CD4-positive, alpha-beta memory T cell (primary cell): ENCODE measurements at regions not wholly inside any gene's neighbourhood (a gene's known extent, or its start where the extent isn't known, plus 50 kb on each side); places are given as distances from the start of the nearest gene placed in this dataset.

ENCODE experiments used
- CTCF ChIA-PET: fragments of 350-600 bp; sonication (Branson Sonifier 250); formaldehyde crosslinking; loops from one replicate; lab custom pipeline; 2021; ENCODE audit warnings: inconsistent platforms; ENCODE audit not compliant: partially characterized antibody; lab: Charles Lee
- POLR2A ChIA-PET: fragments of 350-600 bp; sonication (Branson Sonifier 250); formaldehyde crosslinking; loops from one replicate; lab custom pipeline; 2021; ENCODE audit not compliant: partially characterized antibody; lab: Charles Lee
- DNase-seq, 5 donors: peaks; one replicate each; pipeline versions ENCODE4 v3.0.0 to v3.0.0-alpha.2; 2020 to 2022; ENCODE audit warnings: mixed read lengths in 1 of 5
- H3K27ac ChIP-seq: one replicate; pipeline ENCODE4 v1.7.0; 2013; ENCODE audit warnings: low read depth, low read length
- H3K27me3 ChIP-seq: 2 replicates; pipeline ENCODE4 v1.7.0; 2013; ENCODE audit warnings: mild to moderate bottlenecking, low read length, moderate library complexity; ENCODE audit not compliant: insufficient read depth
- H3K36me3 ChIP-seq: 2 replicates; pipeline ENCODE4 v1.7.0; 2013; ENCODE audit warnings: mild to moderate bottlenecking, low read length, moderate library complexity; ENCODE audit not compliant: insufficient read depth
- H3K4me1 ChIP-seq: 2 replicates; pipeline ENCODE4 v1.7.0; 2013; ENCODE audit warnings: mild to moderate bottlenecking, low read length, moderate library complexity; ENCODE audit not compliant: insufficient read depth
- H3K4me3 ChIP-seq, 2 donors: one replicate each; pipeline ENCODE4 v1.7.0; 2013; ENCODE audit warnings: low read length in 2 of 2, mild to moderate bottlenecking in 1 of 2
- H3K9me3 ChIP-seq, 2 donors: one replicate each; pipeline ENCODE4 v1.7.0; 2013; ENCODE audit warnings: low read length in 2 of 2, control low read depth in 1 of 2; ENCODE audit not compliant: control insufficient read depth in 1 of 2
- H3K27ac Mint-ChIP-seq, 7 donors: one replicate each; pipeline ENCODE4 v1.8.0; 2020 to 2021; ENCODE audit warnings: mixed read lengths in 7 of 7, mild to moderate bottlenecking in 6 of 7, inconsistent platforms in 3 of 7, moderate library complexity in 3 of 7
- H3K27me3 Mint-ChIP-seq, 2 donors: one replicate each; pipeline ENCODE4 v1.8.0; 2020 to 2021; ENCODE audit warnings: mixed read lengths in 2 of 2
- H3K36me3 Mint-ChIP-seq, 2 donors: one replicate each; pipeline ENCODE4 v1.8.0; 2020 to 2021; ENCODE audit warnings: mixed read lengths in 2 of 2, inconsistent platforms in 1 of 2, mild to moderate bottlenecking in 1 of 2
- H3K4me1 Mint-ChIP-seq, 4 donors: one replicate each; pipeline ENCODE4 v1.8.0; 2020 to 2021; ENCODE audit warnings: mixed read lengths in 4 of 4, mild to moderate bottlenecking in 1 of 4
- H3K4me3 Mint-ChIP-seq, 8 donors: one replicate each; pipeline ENCODE4 v1.8.0; 2020 to 2021; ENCODE audit warnings: mixed read lengths in 8 of 8, mild to moderate bottlenecking in 7 of 8, moderate library complexity in 6 of 8, inconsistent platforms in 3 of 8
- H3K9me3 Mint-ChIP-seq, 8 donors: one replicate each; pipeline ENCODE4 v1.8.0; 2020 to 2021; ENCODE audit warnings: mixed read lengths in 8 of 8, mild to moderate bottlenecking in 5 of 8, inconsistent platforms in 3 of 8, moderate library complexity in 1 of 8
- intact Hi-C: fragments of 100-400 bp; cut with micrococcal nuclease; formaldehyde crosslinking; loops from one replicate; pipeline ENCODE4 v1.15.1; 2023

DNA sequence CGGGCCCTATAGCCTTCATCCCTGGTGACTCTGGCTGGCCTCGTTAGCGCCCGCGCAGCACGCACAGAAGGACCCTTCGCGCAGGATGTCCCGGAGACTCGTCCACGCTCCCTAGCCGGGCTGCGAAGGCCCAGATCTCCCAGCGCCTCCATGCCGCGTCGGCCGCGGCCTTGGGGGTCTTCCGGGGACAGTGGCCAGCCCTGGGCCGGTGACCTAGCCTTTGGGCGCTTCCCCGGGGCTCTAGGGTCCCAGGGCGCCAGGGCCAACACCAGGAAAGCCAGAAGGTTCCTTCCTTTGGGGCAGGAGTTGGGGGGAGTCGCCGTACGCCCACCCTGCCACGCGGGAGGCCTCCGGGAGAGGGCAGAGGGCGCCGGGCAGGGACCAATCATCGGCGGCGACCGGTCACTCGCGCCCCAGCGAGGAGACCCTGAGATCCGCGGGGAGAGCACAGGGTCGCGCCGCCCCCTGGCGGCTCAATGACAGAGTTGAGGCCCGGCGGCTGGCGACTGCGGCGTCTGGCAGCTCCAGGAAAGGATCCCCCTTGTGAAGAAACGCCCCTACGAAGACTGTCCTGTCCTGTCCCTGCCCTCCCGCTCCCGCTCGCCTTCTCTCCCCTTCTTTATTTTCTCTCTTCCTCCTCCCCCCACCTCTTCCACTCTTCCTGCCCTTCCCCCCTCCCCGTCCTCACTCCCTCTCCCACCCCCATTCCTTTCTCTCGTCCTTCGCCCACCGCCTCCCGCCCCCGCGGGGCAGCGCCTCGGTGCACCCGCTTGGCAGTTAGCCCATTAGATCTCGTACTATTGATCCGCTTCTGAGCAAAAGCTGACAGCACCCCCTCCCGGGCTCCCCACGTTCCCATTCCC is 62.3 kb upstream of the LBX1 start:
- DNase-seq, result peak in 4 of 5 donors; percentile 13 to 24 (median 19)
- Mint-ChIP-seq H3K4me1 (peaks cover 0 to 19% (median 4%) of the 10 kb centered on the region in 4 donors), H3K36me3 (no peaks in the 10 kb centered on the region), H3K27ac (no peak overlapping the region), H3K27me3 (peaks cover 52 to 57% of the 10 kb centered on the region in 2 donors), H3K9me3 (no peaks in the 10 kb centered on the region), H3K4me3 (peak overlapping the region; percentile 73 to 86 (median 82))
- no peaks in the 10 kb centered on the region for H3K36me3 ChIP-seq
- POLR2A ChIA-PET, result interaction anchor here (1.3 kb wide), 1 partner anchor 73 kb away, joined by 3 read pairs; no protein-coding TSS in a partner anchor
- no peak overlapping the region for H3K27ac ChIP-seq
- peaks cover 19% of the 10 kb centered on the region for H3K4me1 ChIP-seq
- H3K4me3 ChIP-seq, result peak overlapping the region in 1 of 2 donors; percentile 38
- H3K9me3 ChIP-seq, result no peaks in the 10 kb centered on the region
- intact Hi-C loops, result loop anchor here (1.0 kb wide), 2 partner anchors 77 to 130 kb away; no protein-coding TSS in a partner anchor
- CTCF ChIA-PET, result interaction anchor here (0.7 to 6.7 kb wide), 12 partner anchors 11 to 177 kb away, joined by 3 to 49 read pairs (median 6); no protein-coding TSS in a partner anchor
- peaks cover 50% of the 10 kb centered on the region for H3K27me3 ChIP-seq

DNA sequence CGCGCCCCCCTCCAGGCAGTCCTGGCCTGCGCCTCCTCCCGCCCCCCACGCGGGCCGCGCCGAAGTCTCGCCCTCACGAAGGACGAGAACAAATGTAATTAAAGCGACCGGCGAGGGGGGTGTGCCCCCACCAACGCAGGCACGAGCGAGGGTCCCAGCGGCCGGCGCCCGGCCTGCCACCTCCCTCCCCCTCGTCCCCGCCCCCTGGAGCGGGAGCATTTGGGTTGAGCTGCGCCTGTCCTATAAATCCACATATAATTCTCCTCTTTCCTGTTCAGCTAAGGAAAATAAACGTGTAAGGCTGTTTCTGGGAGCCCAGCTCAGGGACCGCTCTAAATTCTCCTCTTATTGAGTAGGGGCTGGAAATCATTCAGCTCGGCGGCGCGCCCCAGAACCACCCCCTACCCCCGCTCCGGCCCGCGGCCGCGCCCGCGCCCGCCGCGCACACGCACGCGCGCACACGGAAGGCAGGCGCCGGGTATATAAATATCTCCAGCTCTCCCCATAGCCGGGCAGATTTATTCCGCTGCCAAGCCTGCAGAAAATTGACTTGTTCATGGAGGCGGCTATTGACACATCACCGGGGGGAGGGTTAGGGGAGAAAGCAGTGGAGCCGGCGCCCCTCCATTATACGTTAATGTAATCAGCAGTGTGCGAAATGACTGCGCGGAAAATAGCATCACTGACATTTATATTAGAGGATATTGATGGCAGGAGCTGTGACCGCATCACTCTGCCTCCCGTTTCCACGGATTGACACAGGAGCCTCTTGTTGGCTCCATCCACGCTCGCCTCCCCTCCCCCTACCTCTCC is 61.6 kb upstream of the BTRC start:
- DNase-seq, result no peak
- H3K4me1 Mint-ChIP-seq, result peaks cover 0 to 19% (median 4%) of the 10 kb centered on the region in 4 donors
- ChIA-PET CTCF (interaction anchor here (0.7 to 6.7 kb wide), 9 partner anchors 10 to 151 kb away, joined by 3 to 49 read pairs (median 5); no protein-coding TSS in a partner anchor), POLR2A (interaction anchor here (1.3 kb wide), 1 partner anchor 74 kb away, joined by 3 read pairs; no protein-coding TSS in a partner anchor)
- no peak overlapping the region for H3K27ac ChIP-seq
- peak overlapping the region in 1 of 2 donors; percentile 38 for H3K4me3 ChIP-seq
- H3K4me1 ChIP-seq, result peaks cover 19% of the 10 kb centered on the region
- no peaks in the 10 kb centered on the region for H3K36me3 ChIP-seq
- H3K36me3 Mint-ChIP-seq, result no peaks in the 10 kb centered on the region
- no peak overlapping the region for H3K27ac Mint-ChIP-seq
- no peaks in the 10 kb centered on the region for H3K9me3 ChIP-seq
- intact Hi-C loops, result no loop called here
- peak overlapping the region; percentile 60 to 86 (median 77) for H3K4me3 Mint-ChIP-seq
- no peaks in the 10 kb centered on the region for H3K9me3 Mint-ChIP-seq
- peaks cover 45 to 51% of the 10 kb centered on the region in 2 donors for H3K27me3 Mint-ChIP-seq
- H3K27me3 ChIP-seq, result peaks cover 47% of the 10 kb centered on the region

DNA sequence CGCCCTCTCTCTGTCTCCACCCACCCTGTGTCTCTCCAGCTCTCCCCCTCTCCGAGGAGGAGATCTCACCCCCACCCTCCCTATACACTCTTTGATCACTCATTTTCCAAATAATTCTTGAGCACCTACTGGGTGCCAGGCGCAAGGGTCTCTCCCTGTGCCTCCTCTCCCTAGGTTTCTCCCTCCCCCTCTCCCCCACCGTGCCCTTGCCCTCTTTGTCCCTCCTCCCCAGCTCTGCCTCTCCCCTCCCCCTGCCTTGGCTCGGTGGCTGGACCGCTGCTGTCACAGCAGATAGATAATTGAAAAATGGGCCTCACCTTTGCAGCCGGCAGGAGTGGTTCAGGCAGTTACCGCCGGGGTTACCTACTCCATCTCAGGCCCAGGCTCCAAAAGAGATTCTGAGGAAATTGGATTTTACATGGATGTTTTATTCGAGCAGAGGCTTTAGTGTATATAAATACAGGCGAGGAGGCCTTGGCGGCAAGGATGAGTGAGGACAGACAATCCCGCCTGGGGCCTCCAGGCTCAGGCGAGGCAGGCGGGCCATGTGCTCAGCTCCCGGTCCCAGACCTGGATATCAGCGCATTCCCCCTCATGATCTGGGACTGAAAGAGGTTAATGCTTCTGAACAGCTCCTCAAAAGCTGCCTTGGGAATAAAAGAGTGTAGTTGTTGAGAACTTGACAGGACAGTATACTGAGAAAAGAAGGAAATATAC is 60.8 kb upstream of the BTRC start:
- Mint-ChIP-seq H3K27me3 (peaks cover 43 to 53% of the 10 kb centered on the region in 2 donors), H3K27ac (no peak overlapping the region), H3K4me3 (peak overlapping the region in 5 of 8 donors; percentile 15 to 86 (median 60)), H3K9me3 (peaks cover 0 to 2% (median 0%) of the 10 kb centered on the region in 8 donors), H3K36me3 (no peaks in the 10 kb centered on the region), H3K4me1 (peaks cover 4 to 19% (median 6%) of the 10 kb centered on the region in 4 donors)
- H3K4me3 ChIP-seq, result no peak overlapping the region
- ChIA-PET CTCF (interaction anchor here (0.9 to 6.7 kb wide), 7 partner anchors 9 to 151 kb away, joined by 3 to 49 read pairs (median 3); no protein-coding TSS in a partner anchor), POLR2A (no interaction called here)
- no peak overlapping the region for H3K27ac ChIP-seq
- DNase-seq, result no peak
- H3K9me3 ChIP-seq, result no peaks in the 10 kb centered on the region
- H3K36me3 ChIP-seq, result no peaks in the 10 kb centered on the region
- intact Hi-C loops, result no loop called here
- peaks cover 46% of the 10 kb centered on the region for H3K27me3 ChIP-seq
- peaks cover 19% of the 10 kb centered on the region for H3K4me1 ChIP-seq

DNA sequence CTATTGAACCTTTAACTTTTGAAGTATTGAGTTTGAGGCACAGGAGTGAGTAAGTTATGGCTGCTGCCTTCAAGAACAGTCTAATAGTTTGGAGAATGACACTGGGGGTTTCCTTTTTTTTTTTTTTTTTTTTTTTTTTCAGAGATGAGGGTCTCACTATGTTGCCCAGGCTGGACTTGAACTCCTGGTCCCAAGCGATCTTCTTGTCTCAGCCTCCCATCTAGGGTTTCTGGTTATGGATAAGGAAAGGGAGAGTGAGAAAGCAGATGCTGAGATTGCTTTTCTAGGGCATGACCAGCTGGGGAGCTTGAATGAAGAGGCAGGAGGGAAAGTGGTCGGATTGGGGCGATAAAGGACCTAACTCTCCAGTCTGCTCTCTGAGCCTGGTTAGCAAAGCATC is 59.9 kb upstream of the BTRC start:
- Mint-ChIP-seq H3K27me3 (peaks cover 42 to 50% of the 10 kb centered on the region in 2 donors), H3K9me3 (peaks cover 0 to 2% (median 0%) of the 10 kb centered on the region in 8 donors), H3K4me1 (peaks cover 4 to 19% (median 6%) of the 10 kb centered on the region in 4 donors), H3K36me3 (no peaks in the 10 kb centered on the region), H3K4me3 (peak overlapping the region in 1 of 8 donors; percentile 6), H3K27ac (no peak overlapping the region)
- intact Hi-C loops, result no loop called here
- Histone ChIP-seq H3K9me3 (no peaks in the 10 kb centered on the region), H3K4me3 (no peak overlapping the region), H3K27ac (no peak overlapping the region), H3K4me1 (peaks cover 19% of the 10 kb centered on the region), H3K27me3 (peaks cover 40% of the 10 kb centered on the region), H3K36me3 (no peaks in the 10 kb centered on the region)
- POLR2A ChIA-PET, result no interaction called here
- no peak for DNase-seq
- CTCF ChIA-PET, result interaction anchor here (1.2 to 6.7 kb wide), 3 partner anchors 8 to 79 kb away, joined by 3 to 49 read pairs (median 43); no protein-coding TSS in a partner anchor

DNA sequence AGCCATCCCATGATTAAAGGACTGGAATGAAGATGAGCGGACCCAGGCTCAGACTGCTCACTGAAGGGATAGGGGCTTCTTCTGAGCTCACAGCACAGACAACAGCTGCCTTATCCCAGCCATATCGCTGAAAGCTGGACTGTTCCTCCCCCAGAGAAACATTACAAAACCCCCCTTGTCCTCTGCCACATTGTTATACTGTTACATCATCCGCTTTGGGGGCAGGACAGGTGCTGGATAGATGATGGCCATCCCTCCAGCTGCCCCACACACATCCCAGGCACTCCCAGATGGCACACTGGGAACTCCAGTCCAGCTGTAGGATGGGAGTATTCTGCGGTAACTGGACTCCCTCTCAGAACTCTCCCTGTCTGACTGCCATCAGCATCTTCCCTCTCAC is 58.7 kb upstream of the BTRC start:
- no peak overlapping the region for H3K27ac Mint-ChIP-seq
- CTCF ChIA-PET, result interaction anchor here (0.6 to 5.4 kb wide), 3 partner anchors 21 to 275 kb away, joined by 3 to 43 read pairs (median 4); no protein-coding TSS in a partner anchor
- intact Hi-C loops, result no loop called here

DNA sequence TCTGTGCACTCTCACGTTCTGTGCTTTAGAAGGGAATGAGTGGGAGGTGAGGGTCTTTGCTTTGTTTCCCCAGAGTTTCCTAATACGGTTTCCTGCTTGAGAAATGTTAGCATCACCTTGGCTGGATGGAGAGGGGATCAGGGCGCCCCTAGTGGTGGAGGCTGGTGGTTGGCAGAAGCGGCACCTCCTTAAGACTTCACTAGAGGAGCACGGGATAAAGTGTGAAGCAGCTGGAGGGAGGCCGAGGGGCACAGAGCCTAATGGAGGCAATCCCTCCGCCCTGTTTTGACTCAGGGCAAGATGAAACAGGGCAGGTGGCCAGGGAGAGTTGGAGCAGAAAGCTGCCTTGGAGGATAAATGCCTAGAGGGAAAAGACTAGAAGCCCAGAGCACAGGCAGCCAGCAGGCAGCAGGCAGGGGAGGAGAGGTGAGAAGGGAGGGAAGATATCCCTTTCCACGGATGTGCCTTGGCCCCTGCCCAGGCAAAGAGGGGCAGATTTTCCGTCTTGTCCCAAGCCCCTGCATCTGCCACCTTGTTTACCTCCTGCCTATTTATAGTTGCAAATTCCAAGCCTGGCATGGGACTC is 56.0 kb upstream of the BTRC start:
- no peaks in the 10 kb centered on the region for H3K9me3 ChIP-seq
- H3K36me3 ChIP-seq, result no peaks in the 10 kb centered on the region
- Mint-ChIP-seq H3K9me3 (peaks cover 0 to 2% (median 0%) of the 10 kb centered on the region in 8 donors), H3K27me3 (peaks cover 20 to 42% of the 10 kb centered on the region in 2 donors), H3K36me3 (no peaks in the 10 kb centered on the region), H3K4me1 (peaks cover 0 to 4% (median 1%) of the 10 kb centered on the region in 4 donors), H3K27ac (no peak overlapping the region), H3K4me3 (no peak overlapping the region)
- ChIA-PET POLR2A (no interaction called here), CTCF (interaction anchor here (0.7 to 1.4 kb wide), 8 partner anchors 8 to 169 kb away, joined by 3 to 6 read pairs (median 3); no protein-coding TSS in a partner anchor)
- H3K27me3 ChIP-seq, result peaks cover 14% of the 10 kb centered on the region
- no peak overlapping the region for H3K27ac ChIP-seq
- DNase-seq, result peak; percentile 56 to 67 (median 61)
- intact Hi-C loops, result no loop called here
- peaks cover 1% of the 10 kb centered on the region for H3K4me1 ChIP-seq
- no peak overlapping the region for H3K4me3 ChIP-seq

More for the DNA sequence above, 58.7 kb upstream of the BTRC start:
- H3K36me3 ChIP-seq, result no peaks in the 10 kb centered on the region
- Mint-ChIP-seq H3K36me3 (no peaks in the 10 kb centered on the region), H3K4me3 (no peak overlapping the region), H3K27me3 (peaks cover 33 to 42% of the 10 kb centered on the region in 2 donors), H3K9me3 (peaks cover 0 to 2% (median 0%) of the 10 kb centered on the region in 8 donors), H3K4me1 (peaks cover 4 to 18% (median 6%) of the 10 kb centered on the region in 4 donors)
- POLR2A ChIA-PET, result no interaction called here
- peaks cover 19% of the 10 kb centered on the region for H3K4me1 ChIP-seq
- H3K4me3 ChIP-seq, result no peak overlapping the region
- DNase-seq, result no peak
- no peaks in the 10 kb centered on the region for H3K9me3 ChIP-seq
- H3K27ac ChIP-seq, result no peak overlapping the region
- H3K27me3 ChIP-seq, result peaks cover 28% of the 10 kb centered on the region
